ENCODE measurements at regions not wholly inside any gene's neighbourhood (a gene's known extent, or its start where the extent isn't known, plus 50 kb on each side); places are given as distances from the start of the nearest gene placed in this dataset.

- TF ChIP-seq, protein P1, sequence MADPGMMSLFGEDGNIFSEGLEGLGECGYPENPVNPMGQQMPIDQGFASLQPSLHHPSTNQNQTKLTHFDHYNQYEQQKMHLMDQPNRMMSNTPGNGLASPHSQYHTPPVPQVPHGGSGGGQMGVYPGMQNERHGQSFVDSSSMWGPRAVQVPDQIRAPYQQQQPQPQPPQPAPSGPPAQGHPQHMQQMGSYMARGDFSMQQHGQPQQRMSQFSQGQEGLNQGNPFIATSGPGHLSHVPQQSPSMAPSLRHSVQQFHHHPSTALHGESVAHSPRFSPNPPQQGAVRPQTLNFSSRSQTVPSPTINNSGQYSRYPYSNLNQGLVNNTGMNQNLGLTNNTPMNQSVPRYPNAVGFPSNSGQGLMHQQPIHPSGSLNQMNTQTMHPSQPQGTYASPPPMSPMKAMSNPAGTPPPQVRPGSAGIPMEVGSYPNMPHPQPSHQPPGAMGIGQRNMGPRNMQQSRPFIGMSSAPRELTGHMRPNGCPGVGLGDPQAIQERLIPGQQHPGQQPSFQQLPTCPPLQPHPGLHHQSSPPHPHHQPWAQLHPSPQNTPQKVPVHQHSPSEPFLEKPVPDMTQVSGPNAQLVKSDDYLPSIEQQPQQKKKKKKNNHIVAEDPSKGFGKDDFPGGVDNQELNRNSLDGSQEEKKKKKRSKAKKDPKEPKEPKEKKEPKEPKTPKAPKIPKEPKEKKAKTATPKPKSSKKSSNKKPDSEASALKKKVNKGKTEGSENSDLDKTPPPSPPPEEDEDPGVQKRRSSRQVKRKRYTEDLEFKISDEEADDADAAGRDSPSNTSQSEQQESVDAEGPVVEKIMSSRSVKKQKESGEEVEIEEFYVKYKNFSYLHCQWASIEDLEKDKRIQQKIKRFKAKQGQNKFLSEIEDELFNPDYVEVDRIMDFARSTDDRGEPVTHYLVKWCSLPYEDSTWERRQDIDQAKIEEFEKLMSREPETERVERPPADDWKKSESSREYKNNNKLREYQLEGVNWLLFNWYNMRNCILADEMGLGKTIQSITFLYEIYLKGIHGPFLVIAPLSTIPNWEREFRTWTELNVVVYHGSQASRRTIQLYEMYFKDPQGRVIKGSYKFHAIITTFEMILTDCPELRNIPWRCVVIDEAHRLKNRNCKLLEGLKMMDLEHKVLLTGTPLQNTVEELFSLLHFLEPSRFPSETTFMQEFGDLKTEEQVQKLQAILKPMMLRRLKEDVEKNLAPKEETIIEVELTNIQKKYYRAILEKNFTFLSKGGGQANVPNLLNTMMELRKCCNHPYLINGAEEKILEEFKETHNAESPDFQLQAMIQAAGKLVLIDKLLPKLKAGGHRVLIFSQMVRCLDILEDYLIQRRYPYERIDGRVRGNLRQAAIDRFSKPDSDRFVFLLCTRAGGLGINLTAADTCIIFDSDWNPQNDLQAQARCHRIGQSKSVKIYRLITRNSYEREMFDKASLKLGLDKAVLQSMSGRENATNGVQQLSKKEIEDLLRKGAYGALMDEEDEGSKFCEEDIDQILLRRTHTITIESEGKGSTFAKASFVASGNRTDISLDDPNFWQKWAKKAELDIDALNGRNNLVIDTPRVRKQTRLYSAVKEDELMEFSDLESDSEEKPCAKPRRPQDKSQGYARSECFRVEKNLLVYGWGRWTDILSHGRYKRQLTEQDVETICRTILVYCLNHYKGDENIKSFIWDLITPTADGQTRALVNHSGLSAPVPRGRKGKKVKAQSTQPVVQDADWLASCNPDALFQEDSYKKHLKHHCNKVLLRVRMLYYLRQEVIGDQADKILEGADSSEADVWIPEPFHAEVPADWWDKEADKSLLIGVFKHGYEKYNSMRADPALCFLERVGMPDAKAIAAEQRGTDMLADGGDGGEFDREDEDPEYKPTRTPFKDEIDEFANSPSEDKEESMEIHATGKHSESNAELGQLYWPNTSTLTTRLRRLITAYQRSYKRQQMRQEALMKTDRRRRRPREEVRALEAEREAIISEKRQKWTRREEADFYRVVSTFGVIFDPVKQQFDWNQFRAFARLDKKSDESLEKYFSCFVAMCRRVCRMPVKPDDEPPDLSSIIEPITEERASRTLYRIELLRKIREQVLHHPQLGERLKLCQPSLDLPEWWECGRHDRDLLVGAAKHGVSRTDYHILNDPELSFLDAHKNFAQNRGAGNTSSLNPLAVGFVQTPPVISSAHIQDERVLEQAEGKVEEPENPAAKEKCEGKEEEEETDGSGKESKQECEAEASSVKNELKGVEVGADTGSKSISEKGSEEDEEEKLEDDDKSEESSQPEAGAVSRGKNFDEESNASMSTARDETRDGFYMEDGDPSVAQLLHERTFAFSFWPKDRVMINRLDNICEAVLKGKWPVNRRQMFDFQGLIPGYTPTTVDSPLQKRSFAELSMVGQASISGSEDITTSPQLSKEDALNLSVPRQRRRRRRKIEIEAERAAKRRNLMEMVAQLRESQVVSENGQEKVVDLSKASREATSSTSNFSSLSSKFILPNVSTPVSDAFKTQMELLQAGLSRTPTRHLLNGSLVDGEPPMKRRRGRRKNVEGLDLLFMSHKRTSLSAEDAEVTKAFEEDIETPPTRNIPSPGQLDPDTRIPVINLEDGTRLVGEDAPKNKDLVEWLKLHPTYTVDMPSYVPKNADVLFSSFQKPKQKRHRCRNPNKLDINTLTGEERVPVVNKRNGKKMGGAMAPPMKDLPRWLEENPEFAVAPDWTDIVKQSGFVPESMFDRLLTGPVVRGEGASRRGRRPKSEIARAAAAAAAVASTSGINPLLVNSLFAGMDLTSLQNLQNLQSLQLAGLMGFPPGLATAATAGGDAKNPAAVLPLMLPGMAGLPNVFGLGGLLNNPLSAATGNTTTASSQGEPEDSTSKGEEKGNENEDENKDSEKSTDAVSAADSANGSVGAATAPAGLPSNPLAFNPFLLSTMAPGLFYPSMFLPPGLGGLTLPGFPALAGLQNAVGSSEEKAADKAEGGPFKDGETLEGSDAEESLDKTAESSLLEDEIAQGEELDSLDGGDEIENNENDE (IDR thresholded peaks at IDR 0.05; ENCODE audit: insufficient replicate concordance, low read length): no peak
- no peak for TF ChIP-seq SP1 (IDR thresholded peaks at IDR 0.05; ENCODE audit: low read depth, low read length)
- no peak for TF ChIP-seq SP4 (IDR thresholded peaks at IDR 0.05; ENCODE audit: low read length)
- TF ChIP-seq TAF7 (optimal IDR thresholded peaks at IDR 0.05; ENCODE audit: borderline replicate concordance, low read depth, low read length): no peak
- no peak for TF ChIP-seq RFX5 (IDR thresholded peaks at IDR 0.05; ENCODE audit: borderline replicate concordance, low read depth, low read length)
Observed at GRCh38 chr19:30107251-30107650, 165.2 kb downstream of the URI1 start (continued).

Data from H1 (cell line).